ENCODE measurements at regions not wholly inside any gene's neighbourhood (a gene's known extent, or its start where the extent isn't known, plus 50 kb on each side); places are given as distances from the start of the nearest gene placed in this dataset.

- DNase-seq (ENCODE audit: low spot score) = no peak
- Mint-ChIP-seq H3K9me3 (no peaks in the 10 kb centered on the region), H3K27me3 (ENCODE audit: low read depth) (no peaks in the 10 kb centered on the region), H3K4me1 (ENCODE audit: low read depth) (peaks cover 2% of the 10 kb centered on the region), H3K36me3 (ENCODE audit: low read depth) (no peaks in the 10 kb centered on the region), H3K4me3 (ENCODE audit: low read depth) (no peak overlapping the region), H3K27ac (no peak overlapping the region)
- intact Hi-C loops (cut with micrococcal nuclease) = no loop called here
Measured at GRCh38 chr5:57690724-57691123, 208.1 kb upstream of the ACTBL2 start.

GRCh38 chr5:57687596-57687995, 205.0 kb upstream of the ACTBL2 start:
- H3K4me3 Mint-ChIP-seq (ENCODE audit: low read depth) = no peak overlapping the region

GRCh38 chr5:57685516-57686255, 203.1 kb upstream of the ACTBL2 start:
- Mint-ChIP-seq H3K4me1 (ENCODE audit: low read depth) (no peaks in the 10 kb centered on the region), H3K9me3 (no peaks in the 10 kb centered on the region)

More at GRCh38 chr5:57687596-57687995, 205.0 kb upstream of the ACTBL2 start:
- H3K9me3 Mint-ChIP-seq = no peaks in the 10 kb centered on the region
- H3K4me1 Mint-ChIP-seq (ENCODE audit: low read depth) = no peaks in the 10 kb centered on the region
- DNase-seq (ENCODE audit: low spot score) = no peak
- intact Hi-C loops (cut with micrococcal nuclease) = no loop called here
- no peaks in the 10 kb centered on the region for H3K36me3 Mint-ChIP-seq (ENCODE audit: low read depth)
- no peaks in the 10 kb centered on the region for H3K27me3 Mint-ChIP-seq (ENCODE audit: low read depth)
- no peak overlapping the region for H3K27ac Mint-ChIP-seq

GRCh38 chr5:57684299-57684702, 201.7 kb upstream of the ACTBL2 start:
- no peak for DNase-seq (ENCODE audit: low spot score)
- intact Hi-C loops (cut with micrococcal nuclease) = no loop called here
- no peaks in the 10 kb centered on the region for H3K4me1 Mint-ChIP-seq (ENCODE audit: low read depth)

More at GRCh38 chr5:57685516-57686255, 203.1 kb upstream of the ACTBL2 start:
- no peak for DNase-seq (ENCODE audit: low spot score)
- Mint-ChIP-seq H3K36me3 (ENCODE audit: low read depth) (no peaks in the 10 kb centered on the region), H3K27me3 (ENCODE audit: low read depth) (no peaks in the 10 kb centered on the region), H3K27ac (no peak overlapping the region), H3K4me3 (ENCODE audit: low read depth) (no peak overlapping the region)
- intact Hi-C loops (cut with micrococcal nuclease) = no loop called here

GRCh38 chr5:57683036-57683630, 200.5 kb upstream of the ACTBL2 start:
- H3K4me3 Mint-ChIP-seq (ENCODE audit: low read depth) = no peak overlapping the region
- no peak overlapping the region for H3K27ac Mint-ChIP-seq
- DNase-seq (ENCODE audit: low spot score) = no peak
- H3K4me1 Mint-ChIP-seq (ENCODE audit: low read depth) = no peaks in the 10 kb centered on the region
- H3K27me3 Mint-ChIP-seq (ENCODE audit: low read depth) = no peaks in the 10 kb centered on the region
- no peaks in the 10 kb centered on the region for H3K36me3 Mint-ChIP-seq (ENCODE audit: low read depth)
- intact Hi-C loops (cut with micrococcal nuclease) = no loop called here
- no peaks in the 10 kb centered on the region for H3K9me3 Mint-ChIP-seq

More at GRCh38 chr5:57684299-57684702, 201.7 kb upstream of the ACTBL2 start:
- Mint-ChIP-seq H3K27ac (no peak overlapping the region), H3K27me3 (ENCODE audit: low read depth) (no peaks in the 10 kb centered on the region), H3K36me3 (ENCODE audit: low read depth) (no peaks in the 10 kb centered on the region), H3K4me3 (ENCODE audit: low read depth) (no peak overlapping the region), H3K9me3 (no peaks in the 10 kb centered on the region)

GRCh38 chr5:57681942-57682341, 199.3 kb upstream of the ACTBL2 start:
- H3K27ac Mint-ChIP-seq = no peak overlapping the region
- intact Hi-C loops (cut with micrococcal nuclease) = no loop called here
- H3K27me3 Mint-ChIP-seq (ENCODE audit: low read depth) = peaks cover 2% of the 10 kb centered on the region
- H3K4me1 Mint-ChIP-seq (ENCODE audit: low read depth) = no peaks in the 10 kb centered on the region
- no peak for DNase-seq (ENCODE audit: low spot score)
- H3K4me3 Mint-ChIP-seq (ENCODE audit: low read depth) = no peak overlapping the region
- H3K9me3 Mint-ChIP-seq = no peaks in the 10 kb centered on the region
- H3K36me3 Mint-ChIP-seq (ENCODE audit: low read depth) = no peaks in the 10 kb centered on the region

- no peaks in the 10 kb centered on the region for H3K9me3 Mint-ChIP-seq
- H3K4me3 Mint-ChIP-seq (ENCODE audit: low read depth) = no peak overlapping the region
- no peak for DNase-seq (ENCODE audit: low spot score)
- no peaks in the 10 kb centered on the region for H3K4me1 Mint-ChIP-seq (ENCODE audit: low read depth)
- H3K27ac Mint-ChIP-seq = no peak overlapping the region
- H3K27me3 Mint-ChIP-seq (ENCODE audit: low read depth) = peaks cover 2% of the 10 kb centered on the region
- intact Hi-C loops (cut with micrococcal nuclease) = no loop called here
- no peaks in the 10 kb centered on the region for H3K36me3 Mint-ChIP-seq (ENCODE audit: low read depth)
Measured at GRCh38 chr5:57680686-57681085, 198.1 kb upstream of the ACTBL2 start.

- intact Hi-C loops (cut with micrococcal nuclease) = no loop called here
- Mint-ChIP-seq H3K4me3 (ENCODE audit: low read depth) (no peak overlapping the region), H3K4me1 (ENCODE audit: low read depth) (no peaks in the 10 kb centered on the region), H3K36me3 (ENCODE audit: low read depth) (no peaks in the 10 kb centered on the region), H3K27me3 (ENCODE audit: low read depth) (peaks cover 2% of the 10 kb centered on the region), H3K27ac (no peak overlapping the region), H3K9me3 (no peaks in the 10 kb centered on the region)
- DNase-seq (ENCODE audit: low spot score) = no peak
Measured at GRCh38 chr5:57677235-57677634, 194.6 kb upstream of the ACTBL2 start.

- H3K9me3 Mint-ChIP-seq = no peaks in the 10 kb centered on the region
- no peak overlapping the region for H3K27ac Mint-ChIP-seq
- peaks cover 2% of the 10 kb centered on the region for H3K27me3 Mint-ChIP-seq (ENCODE audit: low read depth)
- intact Hi-C loops (cut with micrococcal nuclease) = no loop called here
- no peak overlapping the region for H3K4me3 Mint-ChIP-seq (ENCODE audit: low read depth)
- H3K36me3 Mint-ChIP-seq (ENCODE audit: low read depth) = no peaks in the 10 kb centered on the region
- no peaks in the 10 kb centered on the region for H3K4me1 Mint-ChIP-seq (ENCODE audit: low read depth)
- no peak for DNase-seq (ENCODE audit: low spot score)
Measured at GRCh38 chr5:57676222-57677098, 193.8 kb upstream of the ACTBL2 start.

GRCh38 chr5:57675236-57675635, 192.6 kb upstream of the ACTBL2 start:
- no peaks in the 10 kb centered on the region for H3K36me3 Mint-ChIP-seq (ENCODE audit: low read depth)
- intact Hi-C loops (cut with micrococcal nuclease) = no loop called here
- H3K4me3 Mint-ChIP-seq (ENCODE audit: low read depth) = no peak overlapping the region
- no peak for DNase-seq (ENCODE audit: low spot score)
- no peaks in the 10 kb centered on the region for H3K9me3 Mint-ChIP-seq
- no peaks in the 10 kb centered on the region for H3K4me1 Mint-ChIP-seq (ENCODE audit: low read depth)
- peaks cover 2% of the 10 kb centered on the region for H3K27me3 Mint-ChIP-seq (ENCODE audit: low read depth)
- H3K27ac Mint-ChIP-seq = no peak overlapping the region

- no peaks in the 10 kb centered on the region for H3K4me1 Mint-ChIP-seq (ENCODE audit: low read depth)
- intact Hi-C loops (cut with micrococcal nuclease) = no loop called here
- no peak overlapping the region for H3K27ac Mint-ChIP-seq
- H3K9me3 Mint-ChIP-seq = no peaks in the 10 kb centered on the region
- H3K36me3 Mint-ChIP-seq (ENCODE audit: low read depth) = no peaks in the 10 kb centered on the region
- no peak overlapping the region for H3K4me3 Mint-ChIP-seq (ENCODE audit: low read depth)
- DNase-seq (ENCODE audit: low spot score) = no peak
- peaks cover 6% of the 10 kb centered on the region for H3K27me3 Mint-ChIP-seq (ENCODE audit: low read depth)
Measured at GRCh38 chr5:57671371-57671770, 188.8 kb upstream of the ACTBL2 start.

GRCh38 chr5:57666582-57666981, 184.0 kb upstream of the ACTBL2 start:
- H3K4me3 Mint-ChIP-seq (ENCODE audit: low read depth) = no peak overlapping the region
- intact Hi-C loops (cut with micrococcal nuclease) = no loop called here
- peaks cover 18% of the 10 kb centered on the region for H3K27me3 Mint-ChIP-seq (ENCODE audit: low read depth)
- H3K27ac Mint-ChIP-seq = no peak overlapping the region
- H3K9me3 Mint-ChIP-seq = no peaks in the 10 kb centered on the region
- H3K4me1 Mint-ChIP-seq (ENCODE audit: low read depth) = no peaks in the 10 kb centered on the region
- no peaks in the 10 kb centered on the region for H3K36me3 Mint-ChIP-seq (ENCODE audit: low read depth)
- no peak for DNase-seq (ENCODE audit: low spot score)
